GM06990 (cell line): ENCODE measurements at regions not wholly inside any gene's neighbourhood (a gene's known extent, or its start where the extent isn't known, plus 50 kb on each side); places are given as distances from the start of the nearest gene placed in this dataset.

Experiments
- DNase-seq: peaks from one replicate; pipeline ENCODE4 v3.0.0-alpha.2; 2011; ENCODE audit not compliant: insufficient read length; ENCODE audit errors: extremely low read depth
- H3K27me3 ChIP-seq: replicated peaks from 2 replicates; pipeline ENCODE4 v1.6.0; 2011; ENCODE audit warnings: low read length; ENCODE audit not compliant: control insufficient read depth, insufficient read depth
- H3K36me3 ChIP-seq: 2 replicates; pipeline ENCODE4 v1.5.1; 2011; ENCODE audit warnings: low read length; ENCODE audit not compliant: control insufficient read depth, insufficient read depth
- H3K4me3 ChIP-seq: replicated peaks from 2 replicates; pipeline ENCODE4 v1.5.1; 2011; ENCODE audit warnings: low read depth, mild to moderate bottlenecking, control low read depth, low read length
- CTCF ChIP-seq: IDR thresholded peaks from 2 replicates; pipeline ENCODE4 v1.5.1; 2011; ENCODE audit warnings: low read length, control low read depth, mild to moderate bottlenecking, inconsistent platforms; ENCODE audit not compliant: insufficient read depth, poor library complexity, severe bottlenecking

- no peak for TF ChIP-seq CTCF
- Histone ChIP-seq H3K27me3 (no peaks in the 10 kb centered on the region), H3K36me3 (no peaks in the 10 kb centered on the region), H3K4me3 (no peak overlapping the region)
- no peak for DNase-seq
These were observed 90.2 kb downstream of the GPR85 start for GRCh38 chr7:112996331-112996871.

- no peak overlapping the region for H3K4me3 ChIP-seq
- no peak for DNase-seq
These were observed 91.4 kb downstream of the GPR85 start for GRCh38 chr7:112995059-112995824.

GRCh38 chr7:112994656-112995055 is 92.0 kb downstream of the GPR85 start:
- Histone ChIP-seq H3K36me3 (no peaks in the 10 kb centered on the region), H3K4me3 (no peak overlapping the region), H3K27me3 (no peaks in the 10 kb centered on the region)
- TF ChIP-seq CTCF = no peak
- no peak for DNase-seq

More at GRCh38 chr7:112995059-112995824, 91.4 kb downstream of the GPR85 start:
- Histone ChIP-seq H3K27me3 (no peaks in the 10 kb centered on the region), H3K36me3 (no peaks in the 10 kb centered on the region)
- TF ChIP-seq CTCF = no peak

DNA sequence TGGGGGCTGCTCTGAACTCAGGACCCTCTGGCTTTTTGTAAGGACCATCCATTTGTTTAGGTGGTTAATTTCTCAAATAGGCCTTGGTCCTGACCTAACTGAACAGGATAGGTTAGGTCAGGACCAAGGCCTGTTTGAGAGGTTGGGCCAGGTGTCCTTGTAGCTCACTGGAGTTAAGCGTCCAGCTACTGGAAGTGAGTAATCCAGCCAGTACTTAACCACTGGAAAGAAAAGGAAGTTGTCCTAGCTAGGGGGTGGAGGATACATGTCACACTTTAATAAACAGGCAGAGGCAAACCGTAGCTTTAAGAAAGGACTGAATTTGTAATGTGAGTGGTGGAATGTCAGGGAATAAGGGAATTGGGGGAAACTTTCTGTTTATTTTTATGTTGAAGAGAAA is 96.0 kb downstream of the GPR85 start:
- DNase-seq = no peak
- TF ChIP-seq CTCF = no peak
- Histone ChIP-seq H3K27me3 (no peaks in the 10 kb centered on the region), H3K36me3 (no peaks in the 10 kb centered on the region), H3K4me3 (no peak overlapping the region)

- no peak for TF ChIP-seq CTCF
- Histone ChIP-seq H3K36me3 (no peaks in the 10 kb centered on the region), H3K4me3 (no peak overlapping the region), H3K27me3 (no peaks in the 10 kb centered on the region)
- DNase-seq = no peak
These were observed 97.1 kb downstream of the GPR85 start for GRCh38 chr7:112989531-112989930.

DNA sequence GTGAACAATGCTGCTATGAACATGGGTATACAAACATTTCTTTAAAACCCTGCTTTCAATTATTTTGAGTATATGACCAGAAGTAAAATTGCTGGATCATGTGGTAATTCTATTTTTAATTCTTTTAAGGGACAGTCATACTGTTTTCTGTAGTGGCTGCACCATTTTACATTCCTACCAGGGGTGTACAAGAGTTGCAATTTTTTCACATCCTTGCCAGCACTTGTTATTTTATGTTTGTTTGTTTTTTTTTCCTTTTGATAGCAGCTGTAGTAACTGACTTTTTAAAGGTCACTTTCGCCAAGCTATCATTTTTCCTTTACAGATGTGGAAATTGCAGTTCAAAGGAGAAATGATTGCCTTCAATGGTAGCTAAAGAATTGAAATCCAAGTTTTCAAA is 99.5 kb downstream of the GPR85 start:
- H3K4me3 ChIP-seq = no peak overlapping the region
- H3K27me3 ChIP-seq = no peaks in the 10 kb centered on the region
- TF ChIP-seq CTCF = no peak
- DNase-seq = no peak
- no peaks in the 10 kb centered on the region for H3K36me3 ChIP-seq
